ENCODE measurements at regions not wholly inside any gene's neighbourhood (a gene's known extent, or its start where the extent isn't known, plus 50 kb on each side); places are given as distances from the start of the nearest gene placed in this dataset.

GRCh38 chr5:35478856-35479682 lies 138.6 kb upstream of the SPEF2 start:
- intact Hi-C loops (cut with DNase I; ENCODE audit: low total_unique reads): no loop called here
- Histone ChIP-seq H3K4me1 (no peaks in the 10 kb centered on the region), H3K27ac (peak overlapping the region in 1 of 2 donors; percentile 26), H3K4me3 (peak overlapping the region in 1 of 2 donors; percentile 23), H3K36me3 (no peaks in the 10 kb centered on the region), H3K9me3 (no peaks in the 10 kb centered on the region), H3K27me3 (no peaks in the 10 kb centered on the region)
- no peak for DNase-seq
- no peak for TF ChIP-seq CTCF (IDR thresholded peaks at IDR 0.05)

GRCh38 chr5:35477911-35478310 lies 139.8 kb upstream of the SPEF2 start:
- H3K4me3 ChIP-seq: no peak overlapping the region
- TF ChIP-seq CTCF (IDR thresholded peaks at IDR 0.05): no peak
- DNase-seq: no peak
- intact Hi-C loops (cut with DNase I; ENCODE audit: low total_unique reads): no loop called here
- no peak overlapping the region for H3K27ac ChIP-seq
- no peaks in the 10 kb centered on the region for H3K4me1 ChIP-seq
- no peaks in the 10 kb centered on the region for H3K9me3 ChIP-seq
- H3K27me3 ChIP-seq: no peaks in the 10 kb centered on the region
- H3K36me3 ChIP-seq: no peaks in the 10 kb centered on the region

- H3K9me3 ChIP-seq: no peaks in the 10 kb centered on the region
- no peaks in the 10 kb centered on the region for H3K27me3 ChIP-seq
- no peak for DNase-seq
- no peaks in the 10 kb centered on the region for H3K36me3 ChIP-seq
- TF ChIP-seq CTCF (IDR thresholded peaks at IDR 0.05): no peak
- intact Hi-C loops (cut with DNase I; ENCODE audit: low total_unique reads): no loop called here
- no peak overlapping the region for H3K27ac ChIP-seq
- no peaks in the 10 kb centered on the region for H3K4me1 ChIP-seq
- no peak overlapping the region for H3K4me3 ChIP-seq
Measured at GRCh38 chr5:35477321-35477720, 140.3 kb upstream of the SPEF2 start.

- Histone ChIP-seq H3K27ac (no peak overlapping the region), H3K27me3 (no peaks in the 10 kb centered on the region), H3K4me3 (no peak overlapping the region), H3K9me3 (no peaks in the 10 kb centered on the region), H3K36me3 (no peaks in the 10 kb centered on the region), H3K4me1 (no peaks in the 10 kb centered on the region)
- no peak for TF ChIP-seq CTCF (IDR thresholded peaks at IDR 0.05)
- intact Hi-C loops (cut with DNase I; ENCODE audit: low total_unique reads): no loop called here
- DNase-seq: no peak
Measured at GRCh38 chr5:35476797-35477196, 140.9 kb upstream of the SPEF2 start.

GRCh38 chr5:35476036-35476435 lies 141.6 kb upstream of the SPEF2 start:
- H3K36me3 ChIP-seq: no peaks in the 10 kb centered on the region
- no peaks in the 10 kb centered on the region for H3K4me1 ChIP-seq
- no peaks in the 10 kb centered on the region for H3K9me3 ChIP-seq
- TF ChIP-seq CTCF (IDR thresholded peaks at IDR 0.05): no peak
- no peaks in the 10 kb centered on the region for H3K27me3 ChIP-seq
- intact Hi-C loops (cut with DNase I; ENCODE audit: low total_unique reads): no loop called here
- no peak for DNase-seq
- H3K4me3 ChIP-seq: no peak overlapping the region
- H3K27ac ChIP-seq: no peak overlapping the region
